Nephron progenitor cell (in vitro differentiated cells): ENCODE measurements at regions not wholly inside any gene's neighbourhood (a gene's known extent, or its start where the extent isn't known, plus 50 kb on each side); places are given as distances from the start of the nearest gene placed in this dataset.

ENCODE experiments used
- DNase-seq: peaks from one replicate; pipeline ENCODE4 v3.0.0; 2021
- H3K27ac Mint-ChIP-seq: 2 replicates; pipeline ENCODE4 v1.8.0; 2021; ENCODE audit warnings: mild to moderate bottlenecking, moderate library complexity, mixed read lengths
- H3K27me3 Mint-ChIP-seq: 2 replicates; pipeline ENCODE4 v1.8.0; 2021; ENCODE audit warnings: mild to moderate bottlenecking, low read depth, mixed read lengths; ENCODE audit not compliant: poor library complexity
- H3K36me3 Mint-ChIP-seq: 2 replicates; pipeline ENCODE4 v1.8.0; 2021; ENCODE audit warnings: low read depth, mixed read lengths
- H3K4me1 Mint-ChIP-seq: 2 replicates; pipeline ENCODE4 v1.8.0; 2021; ENCODE audit warnings: mixed read lengths
- H3K4me3 Mint-ChIP-seq: 2 replicates; pipeline ENCODE4 v1.8.0; 2021; ENCODE audit warnings: mild to moderate bottlenecking, moderate library complexity, mixed read lengths
- H3K9me3 Mint-ChIP-seq: 2 replicates; pipeline ENCODE4 v1.8.0; 2021; ENCODE audit warnings: mild to moderate bottlenecking, moderate library complexity, mixed read lengths
- CTCF ChIP-seq: fragments of 200-600 bp; sonication (generic); IDR thresholded peaks from 2 replicates; pipeline ENCODE4 v1.5.0; 2021; ENCODE audit warnings: antibody characterized with exemption

- peaks cover 19% of the 10 kb centered on the region for H3K4me1 Mint-ChIP-seq
- H3K36me3 Mint-ChIP-seq, result no peaks in the 10 kb centered on the region
- no peaks in the 10 kb centered on the region for H3K9me3 Mint-ChIP-seq
- TF ChIP-seq CTCF, result no peak
- no peak overlapping the region for H3K4me3 Mint-ChIP-seq
- H3K27me3 Mint-ChIP-seq, result peaks cover 6% of the 10 kb centered on the region
- H3K27ac Mint-ChIP-seq, result no peak overlapping the region
- DNase-seq, result no peak
Observed at GRCh38 chr2:121872651-121873050, 117.2 kb downstream of the TSN start.

- Mint-ChIP-seq H3K4me3 (no peak overlapping the region), H3K9me3 (peaks cover 10% of the 10 kb centered on the region), H3K27ac (no peak overlapping the region), H3K27me3 (peaks cover 6% of the 10 kb centered on the region), H3K4me1 (peaks cover 18% of the 10 kb centered on the region), H3K36me3 (no peaks in the 10 kb centered on the region)
- no peak for TF ChIP-seq CTCF
- DNase-seq, result no peak
Observed at GRCh38 chr2:121873864-121874263, 118.4 kb downstream of the TSN start.

GRCh38 chr2:121875585-121876185 lies 120.2 kb downstream of the TSN start:
- TF ChIP-seq CTCF, result no peak
- Mint-ChIP-seq H3K27ac (peak overlapping the region; percentile 54), H3K36me3 (no peaks in the 10 kb centered on the region), H3K27me3 (peaks cover 6% of the 10 kb centered on the region), H3K4me1 (no peaks in the 10 kb centered on the region), H3K4me3 (no peak overlapping the region), H3K9me3 (peaks cover 23% of the 10 kb centered on the region)
- DNase-seq, result no peak

- no peak for TF ChIP-seq CTCF
- H3K4me3 Mint-ChIP-seq, result no peak overlapping the region
- H3K4me1 Mint-ChIP-seq, result no peaks in the 10 kb centered on the region
- peaks cover 10% of the 10 kb centered on the region for H3K27me3 Mint-ChIP-seq
- no peaks in the 10 kb centered on the region for H3K36me3 Mint-ChIP-seq
- H3K27ac Mint-ChIP-seq, result no peak overlapping the region
- peaks cover 27% of the 10 kb centered on the region for H3K9me3 Mint-ChIP-seq
- no peak for DNase-seq
Observed at GRCh38 chr2:121877366-121877765, 121.9 kb downstream of the TSN start.

- no peak for TF ChIP-seq CTCF
- Mint-ChIP-seq H3K4me1 (peaks cover 11% of the 10 kb centered on the region), H3K4me3 (no peak overlapping the region), H3K27ac (no peak overlapping the region), H3K9me3 (peaks cover 27% of the 10 kb centered on the region), H3K27me3 (peaks cover 9% of the 10 kb centered on the region), H3K36me3 (no peaks in the 10 kb centered on the region)
- no peak for DNase-seq
Observed at GRCh38 chr2:121880283-121880682, 124.8 kb downstream of the TSN start.

GRCh38 chr2:121881038-121881437 lies 125.6 kb downstream of the TSN start:
- Mint-ChIP-seq H3K27ac (no peak overlapping the region), H3K4me1 (peaks cover 11% of the 10 kb centered on the region), H3K36me3 (no peaks in the 10 kb centered on the region), H3K4me3 (no peak overlapping the region), H3K27me3 (peaks cover 9% of the 10 kb centered on the region), H3K9me3 (peaks cover 27% of the 10 kb centered on the region)
- no peak for DNase-seq
- TF ChIP-seq CTCF, result no peak
